ENCODE measurements at regions not wholly inside any gene's neighbourhood (a gene's known extent, or its start where the extent isn't known, plus 50 kb on each side); places are given as distances from the start of the nearest gene placed in this dataset.
"Not testable (repeated sequence)": the region's sequence is repeated elsewhere in the genome, so short reads cannot be mapped to it uniquely, and the experiment has no call there.

GRCh38 chr9:23991874-23992273 lies 165.8 kb upstream of the ELAVL2 start:
- peaks cover 13% of the 10 kb centered on the region for H3K9me3 Mint-ChIP-seq (ENCODE audit: low read depth)
- H3K27ac Mint-ChIP-seq; CTCF ChIA-PET; H3K36me3 Mint-ChIP-seq (ENCODE audit: low read depth); ATAC-seq; DNase-seq; H3K4me1 Mint-ChIP-seq; intact Hi-C loops (cut with DNase I, micrococcal nuclease); H3K4me3 Mint-ChIP-seq; H3K27me3 Mint-ChIP-seq; POLR2A ChIA-PET: not testable (repeated sequence)

DNA sequence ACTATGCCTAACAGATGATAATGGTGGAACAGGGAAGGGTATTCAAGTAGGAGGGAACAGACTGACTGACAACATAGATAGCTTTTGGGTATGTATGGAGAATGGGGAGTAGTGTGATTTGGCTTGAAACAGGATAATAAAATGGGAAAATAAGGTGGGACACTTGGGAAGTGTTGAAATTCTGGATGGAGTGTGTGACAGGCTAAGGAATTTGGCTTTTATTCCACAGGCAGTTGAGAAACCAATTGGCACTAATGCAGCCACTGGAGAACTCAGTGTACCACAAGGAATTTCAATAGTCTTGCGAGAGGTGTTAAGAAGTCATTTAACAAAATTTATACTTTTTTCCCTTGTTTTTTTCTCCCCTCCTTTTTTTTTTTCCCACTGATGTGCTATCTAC lies 153.5 kb upstream of the ELAVL2 start:
- peaks cover 18% of the 10 kb centered on the region for H3K9me3 Mint-ChIP-seq (ENCODE audit: low read depth)
- H3K27me3 Mint-ChIP-seq, result no peaks in the 10 kb centered on the region
- CTCF ChIA-PET, result no interaction called here
- no peaks in the 10 kb centered on the region for H3K4me1 Mint-ChIP-seq
- intact Hi-C loops (cut with DNase I, micrococcal nuclease), result no loop called here
- DNase-seq (no peak), ATAC-seq (no peak)
- no peaks in the 10 kb centered on the region for H3K36me3 Mint-ChIP-seq (ENCODE audit: low read depth)
- H3K4me3 Mint-ChIP-seq, result no peak overlapping the region
- POLR2A ChIA-PET, result no interaction called here
- no peak overlapping the region for H3K27ac Mint-ChIP-seq

DNA sequence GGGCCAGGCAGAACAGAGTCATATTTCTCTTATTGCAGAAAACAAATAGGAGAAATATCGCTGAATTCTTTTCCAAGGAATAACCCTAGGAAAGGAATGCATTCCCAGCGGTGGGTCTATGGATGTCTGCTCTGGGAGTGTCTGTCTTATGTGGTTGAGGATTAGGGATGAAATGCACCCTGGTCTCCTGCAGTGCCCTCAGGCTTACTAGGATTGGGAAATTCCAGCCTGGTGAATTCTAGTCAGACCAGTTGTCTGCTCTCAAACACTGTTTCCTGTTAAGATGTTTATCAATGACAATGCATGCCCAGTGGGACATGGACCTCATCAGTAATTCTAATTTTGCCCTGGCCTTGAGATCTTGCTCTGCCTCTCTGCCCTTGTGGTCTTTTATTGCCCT lies 136.1 kb upstream of the ELAVL2 start:
- ChIA-PET CTCF (interaction anchor here (0.6 kb wide), 1 partner anchor 1446 kb away, joined by 4 read pairs; no protein-coding TSS in a partner anchor), POLR2A (no interaction called here)
- no peak for DNase-seq
- H3K9me3 Mint-ChIP-seq (ENCODE audit: low read depth), result peaks cover 30% of the 10 kb centered on the region
- H3K4me3 Mint-ChIP-seq, result no peak overlapping the region
- H3K27ac Mint-ChIP-seq, result no peak overlapping the region
- no peak for ATAC-seq
- H3K36me3 Mint-ChIP-seq (ENCODE audit: low read depth), result no peaks in the 10 kb centered on the region
- intact Hi-C loops (cut with DNase I, micrococcal nuclease), result no loop called here
- no peaks in the 10 kb centered on the region for H3K27me3 Mint-ChIP-seq
- H3K4me1 Mint-ChIP-seq, result no peaks in the 10 kb centered on the region

- DNase-seq, result no peak
- CTCF ChIA-PET, result no interaction called here
- no peaks in the 10 kb centered on the region for H3K4me1 Mint-ChIP-seq
- H3K27me3 Mint-ChIP-seq, result no peaks in the 10 kb centered on the region
- no peak overlapping the region for H3K27ac Mint-ChIP-seq
- no peaks in the 10 kb centered on the region for H3K36me3 Mint-ChIP-seq (ENCODE audit: low read depth)
- no peak for ATAC-seq
- POLR2A ChIA-PET, result no interaction called here
- H3K4me3 Mint-ChIP-seq, result no peak overlapping the region
- intact Hi-C loops (cut with DNase I, micrococcal nuclease), result no loop called here
- peaks cover 8% of the 10 kb centered on the region for H3K9me3 Mint-ChIP-seq (ENCODE audit: low read depth)
These were observed 119.9 kb upstream of the ELAVL2 start for GRCh38 chr9:23945897-23946296.

GRCh38 chr9:23941051-23941450 lies 115.0 kb upstream of the ELAVL2 start:
- intact Hi-C loops (cut with DNase I, micrococcal nuclease), result no loop called here
- Mint-ChIP-seq H3K4me3 (no peak overlapping the region), H3K9me3 (ENCODE audit: low read depth) (peaks cover 12% of the 10 kb centered on the region), H3K36me3 (ENCODE audit: low read depth) (no peaks in the 10 kb centered on the region), H3K27ac (no peak overlapping the region), H3K4me1 (no peaks in the 10 kb centered on the region), H3K27me3 (no peaks in the 10 kb centered on the region)
- ATAC-seq (no peak), DNase-seq (no peak)
- ChIA-PET POLR2A (no interaction called here), CTCF (interaction anchor here (0.6 kb wide), 1 partner anchor 625 kb away, joined by 3 read pairs; no protein-coding TSS in a partner anchor)

DNA sequence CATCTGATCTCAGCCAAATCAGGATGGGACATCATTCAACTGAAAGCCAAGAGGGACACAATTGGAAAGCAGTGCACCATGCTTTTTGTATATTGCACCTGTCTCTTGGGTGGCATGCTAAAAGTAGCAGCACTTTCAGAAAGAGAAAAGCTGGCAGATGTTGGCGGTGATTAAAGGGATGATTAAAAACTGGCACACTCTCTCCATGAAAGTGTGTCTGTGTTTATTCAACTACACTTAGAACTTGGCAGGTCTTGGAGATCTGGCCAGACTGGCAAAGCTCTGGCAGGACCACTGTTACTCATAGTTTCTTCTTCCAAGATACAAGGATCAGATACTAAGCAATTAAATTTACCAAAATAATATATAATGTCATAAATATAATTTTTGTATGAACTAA lies 112.9 kb upstream of the ELAVL2 start:
- Mint-ChIP-seq H3K27me3 (no peaks in the 10 kb centered on the region), H3K27ac (no peak overlapping the region), H3K36me3 (ENCODE audit: low read depth) (no peaks in the 10 kb centered on the region), H3K4me1 (no peaks in the 10 kb centered on the region), H3K9me3 (ENCODE audit: low read depth) (peaks cover 13% of the 10 kb centered on the region), H3K4me3 (no peak overlapping the region)
- ATAC-seq (no peak), DNase-seq (no peak)
- CTCF ChIA-PET, result no interaction called here
- POLR2A ChIA-PET, result no interaction called here
- intact Hi-C loops (cut with DNase I, micrococcal nuclease), result no loop called here

- Mint-ChIP-seq H3K36me3 (ENCODE audit: low read depth) (no peaks in the 10 kb centered on the region), H3K27me3 (no peaks in the 10 kb centered on the region), H3K27ac (no peak overlapping the region), H3K4me3 (no peak overlapping the region), H3K4me1 (no peaks in the 10 kb centered on the region), H3K9me3 (ENCODE audit: low read depth) (peaks cover 2% of the 10 kb centered on the region)
- DNase-seq (no peak), ATAC-seq (no peak)
- ChIA-PET CTCF (no interaction called here), POLR2A (no interaction called here)
- intact Hi-C loops (cut with DNase I, micrococcal nuclease), result no loop called here
These were observed 108.4 kb upstream of the ELAVL2 start for GRCh38 chr9:23934291-23934906.

GRCh38 chr9:23933348-23933747 lies 107.3 kb upstream of the ELAVL2 start:
- H3K4me3 Mint-ChIP-seq, result no peak overlapping the region
- intact Hi-C loops (cut with DNase I, micrococcal nuclease), result no loop called here
- H3K27me3 Mint-ChIP-seq, result no peaks in the 10 kb centered on the region
- ChIA-PET CTCF (no interaction called here), POLR2A (no interaction called here)
- DNase-seq (no peak), ATAC-seq (no peak)
- H3K36me3 Mint-ChIP-seq (ENCODE audit: low read depth), result no peaks in the 10 kb centered on the region
- H3K4me1 Mint-ChIP-seq, result no peaks in the 10 kb centered on the region
- H3K27ac Mint-ChIP-seq, result no peak overlapping the region
- peaks cover 5% of the 10 kb centered on the region for H3K9me3 Mint-ChIP-seq (ENCODE audit: low read depth)

- intact Hi-C loops (cut with DNase I, micrococcal nuclease), result no loop called here
- CTCF ChIA-PET, result no interaction called here
- POLR2A ChIA-PET, result no interaction called here
- Mint-ChIP-seq H3K27me3 (no peaks in the 10 kb centered on the region), H3K4me1 (no peaks in the 10 kb centered on the region), H3K36me3 (ENCODE audit: low read depth) (no peaks in the 10 kb centered on the region), H3K27ac (no peak overlapping the region), H3K4me3 (no peak overlapping the region), H3K9me3 (ENCODE audit: low read depth) (peaks cover 19% of the 10 kb centered on the region)
- DNase-seq (no peak), ATAC-seq (no peak)
These were observed 100.3 kb upstream of the ELAVL2 start for GRCh38 chr9:23926368-23926767.

DNA sequence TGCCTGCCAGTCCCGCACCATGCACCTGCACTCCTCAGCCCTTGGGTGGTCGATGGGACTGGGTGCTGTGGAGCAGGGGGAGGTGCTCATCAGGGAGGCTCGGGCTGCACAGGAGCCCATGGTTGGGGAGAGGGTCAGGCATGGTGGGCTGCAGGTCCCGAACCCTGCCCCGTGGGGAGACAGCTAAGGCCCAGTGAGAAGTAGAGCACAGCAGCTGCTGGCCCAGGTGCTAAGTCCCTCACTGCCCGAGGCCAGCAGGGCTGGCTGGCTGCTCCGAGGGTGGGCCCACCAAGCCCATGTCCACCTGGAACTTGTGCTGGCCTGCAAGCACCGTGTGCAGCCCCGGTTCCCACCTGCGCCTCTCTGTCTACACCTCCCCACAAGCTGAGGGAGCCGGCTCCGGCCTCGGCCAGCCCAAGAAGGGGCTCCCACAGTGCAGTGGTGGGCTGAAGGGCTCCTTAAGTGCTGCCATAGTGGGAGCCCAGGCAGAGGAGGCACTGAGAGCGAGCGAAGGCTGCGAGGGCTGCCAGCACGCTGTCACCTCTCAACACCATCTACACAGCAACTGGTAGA lies 88.5 kb upstream of the ELAVL2 start:
- Mint-ChIP-seq H3K9me3 (ENCODE audit: low read depth) (peaks cover 21% of the 10 kb centered on the region), H3K4me3 (no peak overlapping the region), H3K27ac (no peak overlapping the region), H3K36me3 (ENCODE audit: low read depth) (no peaks in the 10 kb centered on the region), H3K27me3 (no peaks in the 10 kb centered on the region), H3K4me1 (no peaks in the 10 kb centered on the region)
- no peak for ATAC-seq
- no peak for DNase-seq
- intact Hi-C loops (cut with DNase I, micrococcal nuclease), result no loop called here
- POLR2A ChIA-PET, result no interaction called here
- CTCF ChIA-PET, result no interaction called here

GRCh38 chr9:23907343-23907742 lies 81.3 kb upstream of the ELAVL2 start:
- H3K36me3 Mint-ChIP-seq (ENCODE audit: low read depth), result no peaks in the 10 kb centered on the region
- H3K4me1 Mint-ChIP-seq, result no peaks in the 10 kb centered on the region
- H3K27ac Mint-ChIP-seq, result no peak overlapping the region
- peaks cover 6% of the 10 kb centered on the region for H3K9me3 Mint-ChIP-seq (ENCODE audit: low read depth)
- POLR2A ChIA-PET, result no interaction called here
- intact Hi-C loops (cut with DNase I, micrococcal nuclease), result no loop called here
- H3K27me3 Mint-ChIP-seq, result no peaks in the 10 kb centered on the region
- CTCF ChIA-PET, result no interaction called here
- no peak overlapping the region for H3K4me3 Mint-ChIP-seq
- DNase-seq (no peak), ATAC-seq (no peak)

GRCh38 chr9:23887781-23888180 lies 61.7 kb upstream of the ELAVL2 start:
- ChIA-PET CTCF (no interaction called here), POLR2A (no interaction called here)
- DNase-seq (no peak), ATAC-seq (no peak)
- intact Hi-C loops (cut with DNase I, micrococcal nuclease), result no loop called here
- Mint-ChIP-seq H3K4me3 (no peak overlapping the region), H3K27me3 (no peaks in the 10 kb centered on the region), H3K27ac (no peak overlapping the region), H3K9me3 (ENCODE audit: low read depth) (peaks cover 24% of the 10 kb centered on the region), H3K4me1 (no peaks in the 10 kb centered on the region), H3K36me3 (ENCODE audit: low read depth) (no peaks in the 10 kb centered on the region)
